NCI-H2107 treated with DMSO at 0.1 percent for 48 hours (cell line): ENCODE measurements at regions not wholly inside any gene's neighbourhood (a gene's known extent, or its start where the extent isn't known, plus 50 kb on each side); places are given as distances from the start of the nearest gene placed in this dataset.
"Not testable (repeated sequence)": the region's sequence is repeated elsewhere in the genome, so short reads cannot be mapped to it uniquely, and the experiment has no call there.

Source experiments
- DNase-seq: peaks from one replicate; lab custom pipeline; 2025; ENCODE audit not compliant: unreplicated experiment; lab: John Stamatoyannopoulos, UW

DNA sequence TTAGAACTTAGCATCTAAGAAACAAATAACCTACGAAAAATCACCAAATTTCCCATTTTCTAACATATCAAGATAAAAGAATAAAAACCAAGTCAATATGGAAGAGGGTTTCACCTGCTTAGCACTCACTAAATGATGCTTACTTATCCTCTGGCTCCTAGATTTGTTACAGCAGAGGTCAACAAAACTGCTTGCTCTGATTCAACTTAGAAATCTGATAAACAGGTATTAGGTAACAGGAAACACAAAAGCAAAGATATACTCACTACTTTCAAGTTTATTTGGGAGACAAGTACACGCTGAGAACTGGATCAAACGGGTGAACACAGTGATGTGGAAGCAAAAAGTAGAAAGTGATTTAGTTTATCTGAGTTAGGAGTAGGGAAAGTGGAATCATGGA is 235.7 kb upstream of the TARS1 start:
- DNase-seq, result no peak

DNA sequence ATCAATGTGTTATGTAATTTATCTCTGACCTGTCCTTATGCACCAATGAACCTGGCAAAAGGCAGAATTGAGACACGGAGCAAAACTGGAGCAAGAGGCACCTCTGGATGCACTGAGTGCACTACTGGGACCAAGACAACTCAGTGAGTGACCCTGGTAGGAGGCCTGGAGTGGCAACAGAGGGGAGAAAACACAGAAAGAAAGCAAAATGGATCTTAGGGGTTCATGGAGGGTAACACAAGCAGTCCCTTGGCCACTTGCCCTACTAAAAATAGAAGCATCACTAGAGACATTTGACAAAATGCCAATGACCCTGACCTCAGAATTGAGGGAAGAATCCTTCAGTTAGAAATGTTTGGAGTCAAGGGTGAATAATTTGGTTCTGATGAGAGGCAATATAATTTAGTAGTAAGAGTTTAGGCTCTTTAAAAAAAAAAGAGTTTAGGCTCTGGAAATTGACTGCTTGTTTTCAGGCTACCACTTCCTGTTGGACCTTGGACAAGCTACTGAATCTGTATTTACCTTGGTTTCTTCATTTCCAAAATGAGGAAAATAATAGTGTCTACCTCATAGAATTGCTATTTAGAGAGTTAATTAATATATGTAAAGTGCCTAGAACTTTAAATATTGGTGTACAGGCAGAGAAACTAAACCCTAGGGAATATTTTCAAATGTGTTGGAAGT is 234.9 kb upstream of the TARS1 start:
- no peak for DNase-seq

DNA sequence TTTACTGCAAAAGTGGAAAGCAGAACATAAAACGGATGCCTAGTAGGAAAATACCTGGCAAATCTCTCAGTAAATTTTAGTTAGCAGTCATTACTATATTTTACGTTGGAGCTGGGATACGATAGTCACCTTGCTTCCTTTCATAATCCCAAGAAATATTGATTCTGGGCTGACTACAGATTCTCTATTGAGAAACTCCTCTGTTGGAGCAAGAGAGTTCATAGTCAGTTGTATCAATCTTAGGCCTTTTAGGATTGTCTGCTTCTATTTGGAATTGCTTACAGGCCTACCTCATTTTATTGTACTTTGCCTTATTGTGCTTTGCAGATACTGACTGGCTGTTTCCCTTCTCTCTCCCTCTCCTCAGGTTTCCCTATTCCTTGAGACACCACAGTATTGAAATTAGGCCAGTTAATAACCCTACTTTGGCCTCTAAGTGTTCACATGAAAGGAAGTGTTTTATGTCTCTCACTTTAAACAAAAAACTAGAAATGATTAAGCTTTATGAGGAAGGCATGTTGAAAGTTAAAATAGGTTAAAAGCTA is 233.7 kb upstream of the TARS1 start:
- DNase-seq, result no peak

DNA sequence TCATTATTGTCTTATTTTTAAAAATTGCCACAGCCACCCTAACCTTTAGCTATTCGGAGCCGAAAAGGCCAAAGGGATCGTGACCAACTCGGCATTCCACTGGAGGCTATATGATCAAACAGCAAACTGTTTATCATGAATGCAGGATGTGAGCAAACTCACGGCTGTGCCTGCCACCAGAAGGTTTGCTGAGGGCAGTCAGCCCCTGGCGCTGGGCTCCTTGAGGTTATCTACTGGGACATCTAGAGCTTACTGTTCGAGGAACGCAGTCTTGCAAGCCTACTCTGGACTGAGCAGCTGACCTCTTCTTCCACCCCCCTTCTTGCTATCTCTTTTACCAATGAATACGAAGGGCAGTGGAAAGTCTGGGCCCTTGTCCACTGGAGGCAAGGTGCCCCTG is 231.5 kb upstream of the TARS1 start:
- DNase-seq, result no peak

DNA sequence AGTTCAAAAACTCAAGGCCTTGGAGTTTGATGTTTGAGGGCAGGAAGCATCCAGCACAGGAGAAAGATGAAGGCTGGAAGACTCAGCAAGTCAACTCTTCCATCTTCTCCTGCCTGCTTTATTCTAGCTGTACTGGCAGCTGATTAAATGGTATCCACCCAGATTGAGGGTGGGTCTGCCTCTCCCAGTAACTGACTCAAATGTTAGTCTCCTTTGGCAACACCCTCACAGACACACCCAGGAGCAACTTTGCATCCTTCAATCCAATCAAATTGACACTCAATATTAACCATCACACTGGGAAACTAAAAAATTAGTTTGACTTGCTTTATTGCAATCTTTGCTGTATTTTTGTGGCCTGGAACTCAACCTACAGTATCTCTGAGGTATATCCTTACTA is 230.5 kb upstream of the TARS1 start:
- DNase-seq, result not testable (repeated sequence)

DNA sequence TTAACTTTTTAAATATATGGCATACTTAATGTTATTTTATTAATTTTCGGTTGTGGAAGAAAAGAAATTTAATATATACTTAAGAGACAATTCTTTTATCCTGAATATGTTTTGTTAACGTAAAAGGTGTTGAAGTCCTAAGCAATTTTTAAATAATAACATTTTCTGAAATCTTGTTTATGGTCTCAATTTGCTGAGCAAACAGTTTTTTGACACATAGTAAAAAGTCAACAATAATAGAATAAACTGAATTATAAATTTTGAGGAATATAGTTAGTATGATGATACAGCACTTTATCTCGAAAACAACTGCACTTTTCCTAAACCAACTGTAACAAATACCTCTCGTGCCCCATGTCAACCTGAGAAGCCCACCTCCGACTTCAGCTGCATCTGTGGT is 229.8 kb upstream of the TARS1 start:
- no peak for DNase-seq

DNA sequence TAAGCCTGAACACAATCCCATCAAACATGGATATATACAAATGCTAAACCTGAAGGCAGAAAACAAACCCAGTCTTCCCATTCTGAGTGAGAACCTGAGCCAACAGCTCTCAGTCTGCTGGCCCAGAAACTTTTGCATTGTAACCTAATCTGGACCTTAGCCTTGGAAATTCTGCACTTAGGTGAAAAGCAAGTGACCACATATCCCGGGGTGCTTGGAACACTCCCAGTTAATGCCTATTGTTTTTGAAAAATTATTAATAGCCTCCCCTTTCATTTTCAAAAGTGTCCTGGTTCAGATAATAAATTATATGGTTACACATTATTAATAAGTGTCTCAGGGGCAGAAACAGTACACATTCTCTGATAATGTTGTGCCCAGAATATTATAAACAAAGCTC is 228.3 kb upstream of the TARS1 start:
- no peak for DNase-seq

DNA sequence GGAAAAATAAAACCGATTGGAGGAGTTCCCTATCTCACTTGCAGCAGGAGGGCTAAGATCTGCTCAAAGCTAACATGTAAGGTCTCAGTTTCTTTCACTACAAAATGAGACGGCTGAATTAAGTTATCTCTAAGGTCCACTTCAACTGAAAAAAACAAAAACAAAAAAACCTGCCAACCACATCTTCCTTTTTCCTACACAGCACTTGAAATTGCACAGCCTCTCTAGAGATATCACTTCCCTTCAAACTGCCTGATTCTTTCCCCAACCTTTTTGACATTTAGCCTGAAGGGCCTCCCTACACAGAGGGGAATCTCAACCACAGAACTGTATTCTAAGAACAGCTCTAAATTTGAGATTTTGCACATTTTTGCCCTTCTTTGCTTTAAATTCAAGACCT is 227.9 kb upstream of the TARS1 start:
- no peak for DNase-seq

DNA sequence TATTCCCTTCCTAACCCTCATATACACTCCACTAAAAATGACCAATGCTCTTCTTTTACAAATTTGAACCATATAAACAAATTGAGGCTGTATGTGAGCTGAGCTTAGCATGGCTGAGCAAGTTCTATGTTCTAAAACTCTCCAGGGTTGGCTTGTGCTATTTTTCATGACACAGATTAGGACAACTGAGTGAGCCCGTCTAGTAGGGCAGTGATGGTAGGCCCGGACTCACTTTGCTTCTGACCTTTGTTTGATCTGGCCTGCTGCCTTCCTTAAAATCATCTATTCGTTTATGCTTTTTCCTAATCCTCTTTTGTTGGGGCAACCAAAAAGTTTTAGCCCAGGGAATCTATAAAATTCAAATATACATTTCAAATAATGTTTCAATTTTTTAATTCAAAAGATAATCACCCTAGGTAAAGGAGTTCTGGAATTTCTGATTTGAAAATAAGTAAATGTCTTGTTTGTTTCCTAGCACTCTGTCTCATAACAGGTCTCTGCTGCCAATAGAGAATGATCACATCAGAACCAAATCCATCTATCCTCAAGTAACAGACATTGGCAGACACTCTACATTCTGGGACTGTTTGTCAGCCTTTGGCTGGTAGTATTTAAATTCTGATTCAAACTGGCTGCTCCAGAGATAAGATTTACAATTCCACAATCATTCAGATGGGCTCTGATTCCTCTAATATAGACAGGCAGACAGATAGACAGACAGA is 217.0 kb upstream of the TARS1 start:
- DNase-seq, result no peak

DNA sequence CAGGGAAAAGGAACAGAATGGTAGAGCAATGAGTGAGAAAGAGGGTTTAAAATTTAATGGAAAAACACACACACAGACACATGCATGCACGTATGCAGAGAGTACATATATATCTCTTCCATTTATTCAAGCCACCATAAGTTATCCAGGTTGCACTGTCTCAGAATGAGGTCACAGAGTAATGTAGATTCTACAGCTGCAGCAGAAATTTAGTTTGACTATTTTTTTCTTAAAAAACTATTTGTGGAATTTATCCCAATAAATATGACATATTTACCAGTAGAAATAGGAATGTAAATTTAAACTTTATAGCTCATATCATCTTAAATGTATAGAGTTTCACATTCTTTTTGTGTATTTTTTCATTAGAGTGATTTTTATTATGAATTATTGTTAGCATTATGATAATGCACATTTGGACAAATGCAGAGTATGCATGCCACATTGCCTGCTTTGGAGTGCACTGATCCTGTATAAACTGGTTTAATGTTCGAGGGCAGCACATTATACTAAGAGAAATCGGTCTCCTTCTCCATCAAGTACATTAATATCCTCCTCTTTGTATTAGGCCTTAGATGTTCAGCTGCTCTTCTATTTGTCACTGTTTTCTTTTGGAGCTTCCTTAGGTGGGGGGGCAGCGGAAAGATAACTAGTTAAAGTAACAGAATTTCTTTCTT is 216.3 kb upstream of the TARS1 start:
- DNase-seq, result no peak

DNA sequence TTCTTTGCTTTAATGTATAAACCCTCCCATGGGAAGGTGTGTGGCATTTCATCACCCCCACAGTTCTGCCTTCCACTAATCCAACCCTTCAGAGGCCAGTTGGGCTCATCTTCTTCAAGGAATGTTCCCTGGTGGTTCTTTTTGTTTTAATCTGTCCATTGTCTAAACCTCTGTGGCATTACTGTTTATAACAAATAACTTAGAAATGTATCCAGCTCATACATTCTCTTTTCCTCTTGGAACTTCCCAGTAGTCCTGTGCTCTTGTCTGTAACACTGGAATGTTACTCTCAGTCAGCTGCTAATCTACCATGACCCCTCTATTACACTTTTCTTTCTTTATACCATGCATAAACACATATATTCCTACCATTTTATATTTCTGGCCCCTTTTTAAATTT is 213.5 kb upstream of the TARS1 start:
- DNase-seq, result no peak

DNA sequence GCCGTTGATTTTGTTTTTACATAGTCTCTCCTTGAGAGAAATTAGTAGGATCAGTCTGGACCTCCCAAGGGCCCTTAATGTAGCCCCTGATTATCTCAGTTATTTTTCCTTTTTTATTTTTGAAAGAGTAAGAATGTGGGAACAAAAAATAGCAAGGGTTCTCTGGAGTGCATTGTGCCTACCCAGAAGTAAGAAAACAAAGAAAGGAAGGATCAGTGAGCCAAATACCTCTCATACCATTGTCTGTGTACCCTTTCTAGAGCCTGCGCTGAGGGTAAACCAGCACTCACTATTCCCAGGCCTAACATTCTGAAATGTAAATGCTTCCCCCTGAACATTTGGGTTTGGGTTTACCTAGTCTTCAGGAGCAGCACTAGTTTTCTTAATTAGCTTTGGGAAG is 213.0 kb upstream of the TARS1 start:
- no peak for DNase-seq

DNA sequence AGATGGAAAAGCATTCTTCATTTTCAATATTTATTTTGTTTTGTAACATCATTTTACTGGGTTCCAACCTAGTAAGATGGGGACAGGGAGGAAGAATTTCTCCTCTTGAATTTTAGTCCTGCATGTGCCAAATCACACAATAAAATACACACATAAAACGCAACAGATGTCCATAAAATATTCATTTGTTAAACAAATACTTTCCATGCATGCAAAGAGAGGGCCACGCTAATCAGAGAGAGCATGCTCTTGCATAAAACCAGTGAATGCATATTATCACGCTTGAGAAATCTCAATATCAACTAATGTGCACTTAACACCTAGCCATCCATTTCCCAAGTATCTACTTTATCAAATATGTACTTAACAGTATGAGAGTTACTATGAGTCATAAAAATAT is 212.6 kb upstream of the TARS1 start:
- DNase-seq, result no peak

DNA sequence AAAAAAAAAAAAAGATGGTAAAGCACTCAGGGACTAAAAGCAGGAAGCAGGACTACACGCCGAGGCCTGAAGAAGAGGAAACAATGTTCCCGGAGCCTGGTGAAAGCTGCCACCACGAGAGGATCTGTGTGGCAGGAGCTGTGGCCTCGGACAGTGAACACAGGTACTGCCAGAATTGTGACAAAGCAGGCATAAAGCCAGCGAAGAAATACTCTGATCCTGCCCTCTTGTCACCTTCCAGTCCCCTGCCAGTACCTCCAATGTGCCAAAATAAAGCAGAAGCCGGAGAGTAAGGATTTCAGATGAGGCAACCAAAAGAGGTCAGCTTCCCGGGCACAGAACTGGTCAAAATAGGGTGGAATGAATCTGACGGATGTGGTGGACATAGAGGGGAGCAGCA is 211.5 kb upstream of the TARS1 start:
- no peak for DNase-seq

DNA sequence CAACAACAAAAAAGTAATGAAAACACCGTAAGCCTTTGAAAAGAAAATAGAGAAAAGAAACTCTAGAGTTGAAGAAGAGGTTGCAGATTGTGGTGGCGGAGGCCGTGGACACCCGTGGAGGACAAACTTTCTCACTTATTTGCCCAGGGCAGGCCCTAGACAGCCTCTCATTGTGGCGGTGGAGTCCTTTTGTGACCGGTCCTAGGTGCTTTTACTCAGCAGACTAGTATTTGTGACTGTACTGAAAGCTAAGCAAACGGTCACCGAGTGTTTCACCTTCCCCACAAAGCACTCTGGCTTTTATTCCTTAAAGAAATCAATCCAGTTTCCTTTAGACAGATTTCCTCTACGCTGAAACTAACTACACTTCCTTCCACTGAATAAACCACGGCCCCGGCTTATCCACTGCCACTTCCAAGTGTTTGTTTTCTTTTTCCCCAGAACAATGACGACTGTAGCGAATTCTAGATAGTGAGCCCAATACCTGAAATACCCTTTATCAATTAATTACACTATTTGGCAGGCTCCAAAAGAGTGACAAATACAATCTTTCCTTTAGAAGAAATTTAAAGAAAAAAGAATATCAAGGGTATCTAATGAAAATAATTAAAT is 210.2 kb upstream of the TARS1 start:
- no peak for DNase-seq

DNA sequence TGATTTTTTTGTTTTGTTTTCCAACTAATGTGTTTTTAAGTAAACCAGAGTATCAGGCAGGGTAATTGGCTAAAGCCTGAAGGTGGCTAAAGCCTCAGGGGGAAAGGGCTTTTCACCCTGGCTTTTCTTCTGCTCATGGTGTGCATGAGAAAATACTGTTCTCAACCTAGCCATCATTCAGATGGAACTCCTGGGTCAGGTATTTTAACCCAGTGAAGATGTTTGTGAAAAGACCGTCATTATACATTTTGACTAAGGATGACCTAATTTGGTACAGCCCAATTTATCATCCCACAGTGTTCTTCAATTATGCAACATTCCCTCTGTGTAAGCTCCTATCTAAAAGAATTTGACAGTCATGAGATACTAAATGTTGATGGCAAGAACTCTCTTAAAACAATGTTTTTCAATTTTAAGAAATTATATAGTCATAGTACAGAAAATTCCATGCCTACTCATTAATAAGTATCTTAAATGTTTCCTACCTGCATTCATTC is 209.5 kb upstream of the TARS1 start:
- no peak for DNase-seq

DNA sequence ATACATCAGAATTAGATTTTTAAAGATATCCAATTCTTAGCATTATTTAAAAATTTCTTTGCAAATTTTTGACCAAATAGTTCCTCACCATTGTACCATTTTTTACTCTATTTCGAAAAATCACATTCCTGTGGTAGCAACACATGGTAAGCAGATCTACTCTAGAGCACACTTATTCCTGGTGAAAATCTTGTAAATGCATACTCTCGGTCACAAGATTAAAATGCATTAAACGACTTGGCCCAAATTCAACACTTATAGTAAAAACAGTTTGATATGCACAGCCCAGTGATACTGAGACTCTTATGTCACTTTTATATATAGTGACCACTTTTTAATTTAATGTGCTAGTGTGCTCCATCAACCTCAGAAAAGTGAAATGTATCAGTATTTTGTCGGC is 208.8 kb upstream of the TARS1 start:
- DNase-seq, result no peak

DNA sequence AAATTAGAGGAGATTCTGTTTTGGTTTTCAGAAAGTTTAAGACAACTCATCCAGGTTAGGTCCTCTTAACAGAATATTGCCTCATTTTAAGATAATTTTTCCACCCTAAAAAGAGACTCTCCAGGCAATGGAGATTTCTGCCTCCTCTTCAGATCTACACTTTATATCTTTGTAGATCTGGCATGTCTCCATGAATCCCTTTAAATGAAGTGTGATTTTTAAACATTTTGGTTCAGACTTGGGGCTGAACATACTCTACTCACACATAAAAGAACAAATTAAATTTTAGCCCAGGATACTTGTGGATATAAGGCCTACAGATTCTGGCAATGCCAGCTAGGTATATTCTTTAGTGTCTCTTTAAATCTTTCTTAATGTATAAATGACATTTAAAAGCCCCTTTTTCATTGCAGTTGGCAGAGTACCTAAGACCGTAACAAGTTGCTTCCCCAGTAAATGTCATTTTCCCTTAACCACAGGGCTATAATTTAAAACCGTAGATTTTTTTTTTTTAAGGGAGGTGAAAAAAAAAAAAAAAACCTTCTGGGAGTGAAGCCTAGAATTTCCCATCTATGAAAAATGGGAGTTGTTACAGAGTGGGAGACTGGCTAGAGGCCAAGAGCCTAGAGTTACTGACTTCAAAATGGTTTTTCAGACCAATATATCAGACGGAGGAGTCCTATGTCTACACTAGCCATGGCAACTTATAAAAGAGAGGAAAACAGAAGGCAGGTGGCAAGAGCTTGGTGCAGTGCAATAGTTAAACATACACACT is 207.8 kb upstream of the TARS1 start:
- DNase-seq, result no peak

DNA sequence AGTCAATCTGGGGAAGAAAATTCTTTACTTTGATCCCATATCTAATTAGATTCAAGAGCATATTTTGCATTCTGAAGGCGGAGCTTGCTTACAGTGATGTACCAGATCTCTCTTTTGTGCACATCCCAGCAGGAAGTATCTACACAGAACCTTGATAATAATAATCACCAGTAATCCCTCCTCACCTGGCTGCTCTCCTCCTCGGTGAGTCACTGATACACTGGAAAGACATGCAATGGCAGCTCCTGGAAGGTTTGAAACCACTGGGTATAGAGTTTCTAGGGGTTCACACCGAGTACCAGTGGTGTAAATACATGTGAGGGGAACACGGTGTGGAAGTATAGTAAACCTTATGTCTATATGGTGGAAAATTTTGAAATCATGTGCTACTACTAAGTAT is 205.5 kb upstream of the TARS1 start:
- no peak for DNase-seq

DNA sequence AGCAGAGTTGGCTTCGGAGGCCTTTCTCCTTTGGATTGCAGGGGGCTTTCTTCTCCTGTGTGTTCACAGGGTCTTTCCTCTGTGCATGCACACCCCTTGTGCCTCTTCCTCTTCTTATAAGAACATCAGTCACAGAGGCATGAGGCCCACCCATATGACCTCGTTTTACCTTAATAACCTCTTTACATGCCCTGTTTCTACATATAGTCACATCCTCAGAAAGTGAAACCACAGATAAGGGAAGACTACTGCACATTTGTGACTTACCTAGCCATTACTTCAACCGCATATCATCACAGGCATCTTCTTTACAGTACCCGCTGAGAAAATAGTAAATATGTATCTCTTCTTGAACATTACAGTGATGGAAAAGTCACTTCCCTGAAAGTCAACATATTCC is 204.9 kb upstream of the TARS1 start:
- no peak for DNase-seq

DNA sequence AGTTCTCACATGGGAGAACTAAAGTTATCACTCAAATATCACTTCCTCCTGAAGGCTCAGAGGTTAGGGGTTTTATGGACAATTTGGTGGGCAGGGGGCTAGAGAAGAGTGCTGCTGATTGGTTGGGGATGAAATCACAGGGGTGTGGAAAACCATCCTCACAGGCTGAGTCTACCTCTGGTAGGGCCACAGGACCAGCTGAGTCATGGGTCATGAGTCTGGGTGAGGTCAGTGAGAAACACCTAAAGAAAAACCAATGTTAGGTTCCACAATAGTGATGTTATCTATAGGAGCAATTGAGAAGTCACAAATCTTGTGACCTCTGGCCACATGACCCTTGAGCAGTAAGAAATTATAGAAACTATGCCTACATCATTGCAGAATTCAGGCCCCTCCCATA is 203.3 kb upstream of the TARS1 start:
- DNase-seq, result no peak
